HS-5 (cell line): ENCODE measurements at regions not wholly inside any gene's neighbourhood (a gene's known extent, or its start where the extent isn't known, plus 50 kb on each side); places are given as distances from the start of the nearest gene placed in this dataset.
"Not testable (repeated sequence)": the region's sequence is repeated elsewhere in the genome, so short reads cannot be mapped to it uniquely, and the experiment has no call there.

Experiments
- DNase-seq: peaks from one replicate; pipeline ENCODE4 v3.0.0-alpha.2; 2012; ENCODE audit warnings: low read depth

GRCh38 chr5:101040002-101040401 is 136.9 kb upstream of the ST8SIA4 start:
- DNase-seq, result not testable (repeated sequence)

DNA sequence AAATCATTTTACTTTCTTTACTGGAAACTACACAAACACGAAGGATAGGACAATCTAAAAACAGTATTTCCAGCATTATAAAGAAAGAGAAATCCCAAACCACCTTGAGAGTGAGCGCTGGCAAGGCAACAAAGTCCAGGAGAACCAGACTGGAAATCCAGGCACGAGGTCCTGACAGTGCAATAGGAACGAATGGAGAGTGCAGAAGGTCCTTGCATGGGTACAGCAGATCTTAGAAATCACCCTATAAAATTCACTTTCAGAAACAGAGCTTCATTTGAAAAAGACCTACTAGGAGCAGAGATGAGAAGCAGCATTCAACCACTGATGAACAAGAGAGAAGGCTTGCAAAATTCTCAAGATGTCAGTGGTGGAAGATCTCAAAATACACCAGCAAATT is 133.7 kb upstream of the ST8SIA4 start:
- no peak for DNase-seq

- no peak for DNase-seq
Measured at GRCh38 chr5:101035425-101035824, 132.3 kb upstream of the ST8SIA4 start.

DNA sequence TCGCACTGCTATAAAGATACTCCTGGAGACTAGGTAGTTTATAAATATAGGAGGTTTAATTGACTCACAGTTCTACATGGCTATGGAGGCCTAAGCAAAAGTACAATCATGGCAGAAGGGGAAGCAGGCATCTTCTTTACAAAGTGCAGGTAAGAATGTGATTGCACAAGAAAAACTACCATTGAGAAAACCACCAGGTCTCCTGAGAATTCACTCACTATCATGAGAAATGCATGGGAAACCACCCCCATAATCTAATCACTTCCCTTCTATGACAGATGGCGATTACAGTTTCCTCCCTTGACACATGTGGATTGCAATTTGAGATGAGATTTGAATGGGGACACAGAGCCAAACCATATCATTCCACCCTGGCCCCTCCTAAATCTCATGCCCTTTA is 121.2 kb upstream of the ST8SIA4 start:
- DNase-seq, result no peak

- no peak for DNase-seq
Measured at GRCh38 chr5:101018299-101018698, 115.2 kb upstream of the ST8SIA4 start.

- no peak for DNase-seq
Measured at GRCh38 chr5:101012880-101013279, 109.8 kb upstream of the ST8SIA4 start.

GRCh38 chr5:101009758-101010519 is 106.9 kb upstream of the ST8SIA4 start:
- DNase-seq, result no peak

DNA sequence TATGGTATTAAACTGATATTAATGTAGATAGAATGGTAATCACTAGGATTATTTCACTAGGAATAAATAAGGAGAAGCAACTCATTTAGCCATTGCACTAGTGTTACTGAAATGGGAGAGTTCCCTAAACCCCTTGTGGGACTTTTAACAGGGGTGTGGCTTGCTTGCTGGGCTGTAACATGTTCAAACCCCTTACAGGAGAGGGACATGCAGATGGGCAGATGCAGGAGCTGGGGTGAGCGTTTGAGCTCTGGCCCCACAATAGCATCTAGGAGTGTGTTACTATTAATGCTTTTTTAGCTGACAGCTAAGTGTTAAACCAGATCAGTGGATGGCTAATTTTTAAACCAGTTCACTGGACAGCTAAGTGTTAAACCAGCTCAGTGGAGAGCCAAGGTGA is 89.3 kb upstream of the ST8SIA4 start:
- no peak for DNase-seq

DNA sequence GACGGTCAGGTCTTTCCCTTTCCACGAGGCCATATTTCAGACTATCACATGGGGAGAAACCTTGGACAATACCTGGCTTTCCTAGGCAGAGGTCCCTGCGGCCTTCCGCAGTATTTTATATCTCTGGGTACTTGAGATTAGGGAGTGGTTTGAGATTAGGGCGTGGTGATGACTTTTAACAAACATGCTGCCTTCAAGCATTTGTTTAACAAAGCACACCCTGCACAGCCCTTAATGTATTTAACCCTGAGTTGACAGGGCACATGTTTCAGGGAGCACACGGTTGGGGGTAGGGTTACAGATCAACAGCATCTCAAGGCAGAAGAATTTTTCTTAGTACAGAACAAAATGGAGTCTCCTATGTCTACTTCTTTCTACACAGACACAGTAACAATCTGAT is 80.5 kb upstream of the ST8SIA4 start:
- not testable (repeated sequence) for DNase-seq

GRCh38 chr5:100974082-100974481 is 71.0 kb upstream of the ST8SIA4 start:
- DNase-seq, result no peak

GRCh38 chr5:100970646-100971255 is 67.7 kb upstream of the ST8SIA4 start:
- no peak for DNase-seq

GRCh38 chr5:100965291-100965690 is 62.2 kb upstream of the ST8SIA4 start:
- DNase-seq, result no peak
